AG09319 (cell line): ENCODE measurements at regions not wholly inside any gene's neighbourhood (a gene's known extent, or its start where the extent isn't known, plus 50 kb on each side); places are given as distances from the start of the nearest gene placed in this dataset.
A peak's percentile ranks its signal among the peaks of the same experiment; 100 is the strongest.

ENCODE experiments used
- DNase-seq: peaks from one replicate; pipeline ENCODE4 v3.0.0-alpha.2; 2010; ENCODE audit warnings: low read depth; ENCODE audit errors: extremely low read depth
- TF ChIP-seq, protein P1 (sequence below): IDR thresholded peaks from 2 replicates; pipeline ENCODE4 v1.5.1; 2011; ENCODE audit warnings: low read depth, mild to moderate bottlenecking, inconsistent platforms, low read length, moderate library complexity

DNA sequence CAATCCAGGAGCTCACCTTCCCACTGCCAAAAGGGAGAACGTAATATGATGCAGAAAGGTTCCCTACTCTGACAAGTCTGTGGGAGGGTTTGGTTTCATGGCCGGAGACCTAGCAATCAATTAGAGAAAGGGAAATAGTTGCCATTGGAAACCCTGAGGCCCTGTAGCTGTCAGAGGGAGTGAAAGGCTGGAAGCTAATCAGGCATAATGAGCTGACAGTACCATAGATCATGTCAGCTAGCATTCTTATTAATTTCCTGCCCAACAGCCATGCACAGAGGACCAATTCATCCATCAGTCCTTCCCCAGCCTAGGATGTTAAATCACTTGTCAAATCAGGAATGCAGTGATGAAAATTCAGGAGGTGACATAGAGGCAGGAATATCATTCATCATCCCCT is 527.3 kb downstream of the PLPP3 start:
- no peak for DNase-seq
- TF ChIP-seq, protein P1, sequence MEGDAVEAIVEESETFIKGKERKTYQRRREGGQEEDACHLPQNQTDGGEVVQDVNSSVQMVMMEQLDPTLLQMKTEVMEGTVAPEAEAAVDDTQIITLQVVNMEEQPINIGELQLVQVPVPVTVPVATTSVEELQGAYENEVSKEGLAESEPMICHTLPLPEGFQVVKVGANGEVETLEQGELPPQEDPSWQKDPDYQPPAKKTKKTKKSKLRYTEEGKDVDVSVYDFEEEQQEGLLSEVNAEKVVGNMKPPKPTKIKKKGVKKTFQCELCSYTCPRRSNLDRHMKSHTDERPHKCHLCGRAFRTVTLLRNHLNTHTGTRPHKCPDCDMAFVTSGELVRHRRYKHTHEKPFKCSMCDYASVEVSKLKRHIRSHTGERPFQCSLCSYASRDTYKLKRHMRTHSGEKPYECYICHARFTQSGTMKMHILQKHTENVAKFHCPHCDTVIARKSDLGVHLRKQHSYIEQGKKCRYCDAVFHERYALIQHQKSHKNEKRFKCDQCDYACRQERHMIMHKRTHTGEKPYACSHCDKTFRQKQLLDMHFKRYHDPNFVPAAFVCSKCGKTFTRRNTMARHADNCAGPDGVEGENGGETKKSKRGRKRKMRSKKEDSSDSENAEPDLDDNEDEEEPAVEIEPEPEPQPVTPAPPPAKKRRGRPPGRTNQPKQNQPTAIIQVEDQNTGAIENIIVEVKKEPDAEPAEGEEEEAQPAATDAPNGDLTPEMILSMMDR: no peak

- DNase-seq: no peak
Measured at GRCh38 chr1:56050911-56051310, 528.5 kb downstream of the PLPP3 start.

GRCh38 chr1:56045477-56045876 is 533.9 kb downstream of the PLPP3 start:
- TF ChIP-seq, protein P1: no peak
- DNase-seq: no peak

More at GRCh38 chr1:56050911-56051310, 528.5 kb downstream of the PLPP3 start:
- TF ChIP-seq, protein P1: no peak

- DNase-seq: no peak
- TF ChIP-seq, protein P1: no peak
Measured at GRCh38 chr1:56045062-56045461, 534.3 kb downstream of the PLPP3 start.

GRCh38 chr1:56036479-56036878 is 542.9 kb downstream of the PLPP3 start:
- TF ChIP-seq, protein P1: no peak
- no peak for DNase-seq

GRCh38 chr1:56034847-56035481 is 544.4 kb downstream of the PLPP3 start:
- TF ChIP-seq, protein P1: no peak
- DNase-seq: no peak

DNA sequence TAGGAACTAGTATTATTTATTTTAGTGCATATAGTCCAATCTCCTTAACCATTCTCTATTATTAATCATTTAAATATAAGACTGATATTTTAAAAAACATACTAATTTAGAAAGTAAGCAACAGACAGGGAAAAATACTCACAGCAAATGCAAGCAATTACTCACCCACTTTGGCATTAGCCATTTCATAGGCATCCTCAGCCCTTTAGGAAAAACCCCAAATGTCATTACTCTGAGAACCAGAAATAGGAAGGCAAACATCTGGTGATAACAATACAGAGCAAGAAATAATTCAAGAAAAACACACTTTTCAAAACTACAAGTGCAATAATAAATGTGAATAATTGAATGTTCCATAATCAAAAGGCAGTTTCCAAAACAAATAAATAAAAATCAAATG is 545.1 kb downstream of the PLPP3 start:
- TF ChIP-seq, protein P1: no peak
- DNase-seq: peak; percentile 25
